ENCODE measurements at regions not wholly inside any gene's neighbourhood (a gene's known extent, or its start where the extent isn't known, plus 50 kb on each side); places are given as distances from the start of the nearest gene placed in this dataset.

DNA sequence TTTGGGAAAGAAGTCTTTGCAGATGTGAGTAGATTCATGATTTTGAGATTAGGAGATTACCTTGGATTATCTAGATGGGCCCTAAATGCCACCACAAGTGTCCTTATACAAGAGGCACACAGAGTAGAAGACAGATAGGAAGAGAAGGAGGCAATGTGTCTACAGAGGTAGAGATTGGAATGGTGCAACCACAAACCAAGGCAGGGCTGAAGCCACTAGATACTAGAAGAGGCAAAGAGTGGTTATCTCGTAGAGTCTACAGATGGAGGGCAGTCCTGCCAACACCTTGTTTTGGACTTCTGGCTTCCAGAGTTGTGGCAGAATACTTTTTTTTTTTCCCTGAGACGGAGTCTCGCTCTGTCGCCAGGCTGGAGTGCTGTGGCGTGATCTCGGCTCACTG is 138.3 kb upstream of the AKIRIN2 start:
- Histone ChIP-seq H3K4me3 (no peak overlapping the region), H3K27me3 (no peaks in the 10 kb centered on the region), H3K27ac (no peak overlapping the region), H3K4me1 (ENCODE audit: insufficient read depth) (no peaks in the 10 kb centered on the region), H3K36me3 (no peaks in the 10 kb centered on the region), H3K9me3 (no peaks in the 10 kb centered on the region)
- TF ChIP-seq EP300 (IDR thresholded peaks at IDR 0.05), result no peak
- TF ChIP-seq, protein P1, sequence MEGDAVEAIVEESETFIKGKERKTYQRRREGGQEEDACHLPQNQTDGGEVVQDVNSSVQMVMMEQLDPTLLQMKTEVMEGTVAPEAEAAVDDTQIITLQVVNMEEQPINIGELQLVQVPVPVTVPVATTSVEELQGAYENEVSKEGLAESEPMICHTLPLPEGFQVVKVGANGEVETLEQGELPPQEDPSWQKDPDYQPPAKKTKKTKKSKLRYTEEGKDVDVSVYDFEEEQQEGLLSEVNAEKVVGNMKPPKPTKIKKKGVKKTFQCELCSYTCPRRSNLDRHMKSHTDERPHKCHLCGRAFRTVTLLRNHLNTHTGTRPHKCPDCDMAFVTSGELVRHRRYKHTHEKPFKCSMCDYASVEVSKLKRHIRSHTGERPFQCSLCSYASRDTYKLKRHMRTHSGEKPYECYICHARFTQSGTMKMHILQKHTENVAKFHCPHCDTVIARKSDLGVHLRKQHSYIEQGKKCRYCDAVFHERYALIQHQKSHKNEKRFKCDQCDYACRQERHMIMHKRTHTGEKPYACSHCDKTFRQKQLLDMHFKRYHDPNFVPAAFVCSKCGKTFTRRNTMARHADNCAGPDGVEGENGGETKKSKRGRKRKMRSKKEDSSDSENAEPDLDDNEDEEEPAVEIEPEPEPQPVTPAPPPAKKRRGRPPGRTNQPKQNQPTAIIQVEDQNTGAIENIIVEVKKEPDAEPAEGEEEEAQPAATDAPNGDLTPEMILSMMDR (IDR thresholded peaks at IDR 0.05), result no peak
- intact Hi-C loops (cut with DNase I), result no loop called here
- no peak for DNase-seq
- WGBS, 3 donors, result 87 to 97% (median 96%) methylated on average over 6 of the region's 6 CpGs

DNA sequence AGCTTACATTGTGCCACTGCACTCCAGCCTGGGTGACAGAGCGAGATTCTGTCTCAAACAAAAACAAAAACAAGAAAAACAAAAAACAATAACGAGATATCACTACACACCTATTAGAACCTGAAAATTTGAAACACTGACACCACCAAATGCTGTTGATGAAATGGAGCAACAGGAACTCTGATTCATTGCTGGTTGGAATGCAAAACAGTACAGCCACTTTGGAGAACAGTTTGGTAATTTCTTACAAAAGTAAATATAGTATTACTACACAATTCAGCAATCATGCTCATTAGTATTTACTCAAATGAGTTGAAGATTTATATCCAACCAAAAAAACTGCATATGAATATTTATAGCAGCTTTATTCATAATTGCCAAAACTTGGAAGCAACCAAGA is 135.8 kb upstream of the AKIRIN2 start:
- no peaks in the 10 kb centered on the region for H3K4me1 ChIP-seq (ENCODE audit: insufficient read depth)
- no peaks in the 10 kb centered on the region for H3K36me3 ChIP-seq
- intact Hi-C loops (cut with DNase I), result loop anchor here in 1 of 4 donors (10.0 kb wide), 1 partner anchor 1537 kb away; no protein-coding TSS in a partner anchor
- no peak for TF ChIP-seq POLR2A (IDR thresholded peaks at IDR 0.05)
- TF ChIP-seq EP300 (IDR thresholded peaks at IDR 0.05), result no peak
- TF ChIP-seq, protein P1 (IDR thresholded peaks at IDR 0.05), result no peak
- H3K27me3 ChIP-seq, result no peaks in the 10 kb centered on the region
- H3K9me3 ChIP-seq, result no peaks in the 10 kb centered on the region
- 48 to 73% (median 64%) methylated on average over 2 of the region's 2 CpGs for WGBS, 3 donors
- DNase-seq, result no peak
- no peak overlapping the region for H3K27ac ChIP-seq
- H3K4me3 ChIP-seq, result no peak overlapping the region

DNA sequence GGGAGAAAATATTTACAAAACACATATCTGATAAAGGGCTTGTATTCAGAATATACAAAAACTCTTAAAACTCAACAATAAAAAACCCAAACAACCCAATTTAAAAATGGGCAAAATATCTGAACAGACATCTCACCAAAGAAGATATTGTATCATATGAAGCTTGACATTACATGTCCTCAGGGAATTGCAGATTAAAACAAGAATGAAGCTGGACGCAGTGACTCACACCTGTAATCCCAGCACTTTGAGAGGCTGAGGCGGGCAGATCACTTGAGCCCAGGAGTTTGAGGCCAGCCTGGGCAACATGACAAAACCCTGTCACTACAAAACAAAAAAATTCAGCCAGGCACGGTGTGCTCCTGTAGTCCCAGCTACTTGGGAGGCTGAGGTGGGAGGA is 135.4 kb upstream of the AKIRIN2 start:
- no peaks in the 10 kb centered on the region for H3K27me3 ChIP-seq
- H3K4me3 ChIP-seq, result no peak overlapping the region
- WGBS, 3 donors, result 78 to 87% (median 80%) methylated on average over 3 of the region's 3 CpGs
- intact Hi-C loops (cut with DNase I), result loop anchor here in 1 of 4 donors (10.0 kb wide), 1 partner anchor 1537 kb away; no protein-coding TSS in a partner anchor
- no peaks in the 10 kb centered on the region for H3K4me1 ChIP-seq (ENCODE audit: insufficient read depth)
- no peak for DNase-seq
- TF ChIP-seq EP300 (IDR thresholded peaks at IDR 0.05) (no peak), POLR2A (IDR thresholded peaks at IDR 0.05) (no peak)
- TF ChIP-seq, protein P1 (IDR thresholded peaks at IDR 0.05), result no peak
- no peaks in the 10 kb centered on the region for H3K36me3 ChIP-seq
- no peaks in the 10 kb centered on the region for H3K9me3 ChIP-seq
- no peak overlapping the region for H3K27ac ChIP-seq

DNA sequence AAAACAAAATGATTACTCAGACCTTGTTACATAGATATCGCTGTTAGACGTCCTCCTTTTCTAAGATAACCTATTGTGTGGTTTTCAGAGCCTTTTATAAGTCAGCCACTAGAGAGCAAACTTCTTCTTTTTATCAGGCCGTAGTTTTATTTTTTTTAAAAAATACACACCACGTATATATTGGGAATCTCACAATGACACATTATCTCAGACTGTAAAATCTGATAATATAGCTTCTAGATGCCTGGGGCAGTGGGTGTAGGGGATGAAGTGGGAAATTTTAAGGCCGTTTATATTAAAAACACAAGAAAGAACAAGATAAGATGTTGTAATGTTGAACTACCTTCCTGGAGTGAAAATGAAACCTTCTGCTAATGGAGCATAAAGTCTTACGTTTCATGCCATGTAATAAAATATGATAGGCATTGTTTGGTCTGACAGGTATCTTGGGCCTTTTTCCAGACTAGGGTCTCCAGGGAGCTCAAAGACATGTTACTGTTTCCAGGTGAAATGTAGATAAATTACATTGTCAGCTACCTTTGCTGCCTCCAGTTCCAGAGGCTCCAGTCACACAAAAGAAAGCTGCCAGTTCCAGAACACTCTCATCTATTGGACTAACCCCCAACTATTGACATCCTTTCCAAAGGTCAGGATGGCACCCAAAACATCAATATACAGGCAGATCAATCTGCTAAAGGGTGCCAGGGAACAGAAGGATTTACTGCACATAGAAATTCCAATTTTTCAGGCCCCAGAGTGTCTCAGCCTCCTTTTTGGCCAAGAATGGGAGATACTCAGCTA is 130.2 kb upstream of the AKIRIN2 start:
- no peak for DNase-seq
- Histone ChIP-seq H3K4me1 (ENCODE audit: insufficient read depth) (no peaks in the 10 kb centered on the region), H3K27ac (peak overlapping the region in 1 of 2 donors; percentile 0), H3K4me3 (peak overlapping the region; percentile 33), H3K27me3 (no peaks in the 10 kb centered on the region), H3K36me3 (no peaks in the 10 kb centered on the region), H3K9me3 (no peaks in the 10 kb centered on the region)
- 0 to 2% (median 1%) methylated on average over 6 of the region's 6 CpGs for WGBS, 3 donors
- TF ChIP-seq, protein P1 (IDR thresholded peaks at IDR 0.05), result peak in 1 of 3 donors; percentile 22
- TF ChIP-seq EP300 (IDR thresholded peaks at IDR 0.05), result no peak
- intact Hi-C loops (cut with DNase I), result loop anchor here in 1 of 4 donors (10.0 kb wide), 1 partner anchor 1543 kb away; no protein-coding TSS in a partner anchor

All from ovary (tissue), 7 donors.